ENCODE measurements at regions not wholly inside any gene's neighbourhood (a gene's known extent, or its start where the extent isn't known, plus 50 kb on each side); places are given as distances from the start of the nearest gene placed in this dataset.

GRCh38 chr5:145389047-145389446 lies 446.1 kb downstream of the PRELID2 start:
- Histone ChIP-seq H3K9me3 (peaks cover 0 to 21% (median 5%) of the 10 kb centered on the region in 4 donors), H3K4me1 (no peaks in the 10 kb centered on the region), H3K27ac (no peak overlapping the region), H3K27me3 (no peaks in the 10 kb centered on the region), H3K36me3 (no peaks in the 10 kb centered on the region), H3K4me3 (no peak overlapping the region)
- 0 to 81% (median 43%) methylated on average over 1 of the region's 1 CpG for WGBS, 5 donors
- no peak for DNase-seq
- TF ChIP-seq POLR2A (IDR thresholded peaks at IDR 0.05) (no peak), CTCF (IDR thresholded peaks at IDR 0.05) (no peak), EP300 (IDR thresholded peaks at IDR 0.05) (no peak), POLR2AphosphoS5 (IDR thresholded peaks at IDR 0.05) (no peak)
- intact Hi-C loops (cut with DNase I; ENCODE audit: low total_unique reads), result no loop called here

GRCh38 chr5:145385276-145385675 lies 449.9 kb downstream of the PRELID2 start:
- 87 to 98% (median 97%) methylated on average over 2 of the region's 2 CpGs for WGBS, 5 donors
- Histone ChIP-seq H3K4me1 (no peaks in the 10 kb centered on the region), H3K27me3 (no peaks in the 10 kb centered on the region), H3K9me3 (peaks cover 0 to 9% (median 7%) of the 10 kb centered on the region in 4 donors), H3K36me3 (peaks cover 0 to 9% (median 0%) of the 10 kb centered on the region in 4 donors), H3K4me3 (no peak overlapping the region), H3K27ac (no peak overlapping the region)
- DNase-seq, result no peak
- TF ChIP-seq POLR2A (IDR thresholded peaks at IDR 0.05) (no peak), CTCF (IDR thresholded peaks at IDR 0.05) (no peak), EP300 (IDR thresholded peaks at IDR 0.05) (no peak), POLR2AphosphoS5 (IDR thresholded peaks at IDR 0.05) (no peak)
- intact Hi-C loops (cut with DNase I; ENCODE audit: low total_unique reads), result no loop called here

- TF ChIP-seq CTCF (IDR thresholded peaks at IDR 0.05) (no peak), POLR2A (IDR thresholded peaks at IDR 0.05) (no peak), POLR2AphosphoS5 (IDR thresholded peaks at IDR 0.05) (no peak), EP300 (IDR thresholded peaks at IDR 0.05) (no peak)
- Histone ChIP-seq H3K27ac (no peak overlapping the region), H3K4me1 (no peaks in the 10 kb centered on the region), H3K27me3 (no peaks in the 10 kb centered on the region), H3K4me3 (no peak overlapping the region), H3K36me3 (peaks cover 0 to 9% (median 0%) of the 10 kb centered on the region in 4 donors), H3K9me3 (peaks cover 7 to 68% (median 50%) of the 10 kb centered on the region in 4 donors)
- intact Hi-C loops (cut with DNase I; ENCODE audit: low total_unique reads), result no loop called here
- DNase-seq, result no peak
- WGBS, 5 donors, result 43 to 97% (median 53%) methylated on average over 1 of the region's 1 CpG
Measured at GRCh38 chr5:145378226-145378625, 456.9 kb downstream of the PRELID2 start.

GRCh38 chr5:145375521-145375920 lies 459.6 kb downstream of the PRELID2 start:
- TF ChIP-seq EP300 (IDR thresholded peaks at IDR 0.05) (no peak), CTCF (IDR thresholded peaks at IDR 0.05) (no peak), POLR2A (IDR thresholded peaks at IDR 0.05) (no peak), POLR2AphosphoS5 (IDR thresholded peaks at IDR 0.05) (no peak)
- intact Hi-C loops (cut with DNase I; ENCODE audit: low total_unique reads), result no loop called here
- peaks cover 7 to 67% (median 48%) of the 10 kb centered on the region in 4 donors for H3K9me3 ChIP-seq
- no peak overlapping the region for H3K4me3 ChIP-seq
- no peak overlapping the region for H3K27ac ChIP-seq
- no peaks in the 10 kb centered on the region for H3K36me3 ChIP-seq
- no peak for DNase-seq
- H3K27me3 ChIP-seq, result no peaks in the 10 kb centered on the region
- no peaks in the 10 kb centered on the region for H3K4me1 ChIP-seq
- 74 to 86% (median 83%) methylated on average over 2 of the region's 2 CpGs; no CpG with 5 or more reads in 1 of the 5 donors for WGBS, 5 donors

Measured in stomach (tissue), 8 donors.